ENCODE measurements at regions not wholly inside any gene's neighbourhood (a gene's known extent, or its start where the extent isn't known, plus 50 kb on each side); places are given as distances from the start of the nearest gene placed in this dataset.

DNA sequence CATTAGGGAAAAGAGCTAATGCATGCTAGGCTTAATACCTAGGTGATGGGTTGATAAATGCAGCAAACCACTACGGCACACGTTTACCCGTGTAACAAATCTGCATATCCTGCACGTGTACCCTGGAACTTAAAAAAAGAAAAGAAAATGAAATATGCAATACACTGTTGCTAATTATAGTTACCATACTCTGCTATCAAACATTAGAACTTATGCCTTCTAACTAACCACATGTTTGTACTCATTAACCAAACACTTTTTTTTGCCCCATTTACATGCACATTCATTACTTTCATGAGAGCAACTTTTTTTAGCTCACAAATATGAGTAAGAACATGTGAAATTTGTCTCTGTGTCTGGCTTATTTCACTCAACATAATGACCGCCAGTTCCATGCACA is 253.1 kb downstream of the CGGBP1 start:
- TF ChIP-seq, protein P1, sequence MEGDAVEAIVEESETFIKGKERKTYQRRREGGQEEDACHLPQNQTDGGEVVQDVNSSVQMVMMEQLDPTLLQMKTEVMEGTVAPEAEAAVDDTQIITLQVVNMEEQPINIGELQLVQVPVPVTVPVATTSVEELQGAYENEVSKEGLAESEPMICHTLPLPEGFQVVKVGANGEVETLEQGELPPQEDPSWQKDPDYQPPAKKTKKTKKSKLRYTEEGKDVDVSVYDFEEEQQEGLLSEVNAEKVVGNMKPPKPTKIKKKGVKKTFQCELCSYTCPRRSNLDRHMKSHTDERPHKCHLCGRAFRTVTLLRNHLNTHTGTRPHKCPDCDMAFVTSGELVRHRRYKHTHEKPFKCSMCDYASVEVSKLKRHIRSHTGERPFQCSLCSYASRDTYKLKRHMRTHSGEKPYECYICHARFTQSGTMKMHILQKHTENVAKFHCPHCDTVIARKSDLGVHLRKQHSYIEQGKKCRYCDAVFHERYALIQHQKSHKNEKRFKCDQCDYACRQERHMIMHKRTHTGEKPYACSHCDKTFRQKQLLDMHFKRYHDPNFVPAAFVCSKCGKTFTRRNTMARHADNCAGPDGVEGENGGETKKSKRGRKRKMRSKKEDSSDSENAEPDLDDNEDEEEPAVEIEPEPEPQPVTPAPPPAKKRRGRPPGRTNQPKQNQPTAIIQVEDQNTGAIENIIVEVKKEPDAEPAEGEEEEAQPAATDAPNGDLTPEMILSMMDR (IDR thresholded peaks at IDR 0.05) = no peak
- no peak for TF ChIP-seq POLR2A (IDR thresholded peaks at IDR 0.05)

Data from body of pancreas (tissue), 4 donors.